ENCODE measurements at regions not wholly inside any gene's neighbourhood (a gene's known extent, or its start where the extent isn't known, plus 50 kb on each side); places are given as distances from the start of the nearest gene placed in this dataset.

DNA sequence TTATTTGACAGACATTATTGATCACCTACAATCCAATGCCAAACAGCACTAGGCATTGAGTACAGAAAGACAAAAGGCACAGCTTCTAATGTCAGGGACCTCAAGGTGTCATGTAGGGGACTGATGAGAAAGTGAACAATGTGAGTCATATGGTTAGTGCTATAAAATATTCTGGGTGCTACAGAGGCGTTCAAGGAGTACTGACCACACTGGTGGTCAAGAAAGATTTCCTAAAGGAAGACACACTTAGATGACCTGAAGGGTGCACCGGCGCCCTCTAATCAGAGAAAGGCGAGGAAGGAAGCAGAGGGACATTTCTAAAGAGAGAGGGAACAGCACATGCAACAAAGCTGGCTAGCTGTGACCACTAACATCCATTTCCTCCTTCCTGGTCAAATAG is 64.9 kb upstream of the F3 start:
- H3K27ac ChIP-seq: no peak overlapping the region
- no peak for TF ChIP-seq CTCF (IDR thresholded peaks at IDR 0.05)
- TF ChIP-seq ZFX (IDR thresholded peaks at IDR 0.05; ENCODE audit: borderline replicate concordance): no peak

DNA sequence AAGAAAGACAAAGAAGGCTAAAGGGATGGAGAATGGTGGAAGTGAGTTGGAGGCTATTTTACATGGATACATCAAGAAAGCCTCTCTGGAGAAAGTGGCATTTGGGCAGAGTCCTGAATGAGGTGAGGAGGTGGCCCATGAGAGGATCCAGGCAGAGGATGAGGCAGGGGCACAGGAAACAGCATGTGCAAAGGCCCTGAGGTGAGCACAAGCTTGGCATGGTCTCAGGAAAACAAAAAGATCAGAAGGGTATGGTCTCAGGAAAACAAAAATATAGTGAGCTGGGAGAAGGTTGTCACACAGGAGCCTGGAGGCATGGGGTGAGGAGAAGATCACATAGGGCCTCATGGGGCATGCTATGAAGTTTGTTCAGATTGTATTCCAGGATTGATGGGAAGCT is 62.1 kb upstream of the F3 start:
- no peak overlapping the region for H3K27ac ChIP-seq
- TF ChIP-seq ZFX (IDR thresholded peaks at IDR 0.05; ENCODE audit: borderline replicate concordance): no peak
- TF ChIP-seq CTCF (IDR thresholded peaks at IDR 0.05): no peak

- H3K27ac ChIP-seq: no peak overlapping the region
- TF ChIP-seq CTCF (IDR thresholded peaks at IDR 0.05) (no peak), ZFX (IDR thresholded peaks at IDR 0.05; ENCODE audit: borderline replicate concordance) (no peak)
Observed at GRCh38 chr1:94602802-94603625, 61.5 kb upstream of the F3 start.

DNA sequence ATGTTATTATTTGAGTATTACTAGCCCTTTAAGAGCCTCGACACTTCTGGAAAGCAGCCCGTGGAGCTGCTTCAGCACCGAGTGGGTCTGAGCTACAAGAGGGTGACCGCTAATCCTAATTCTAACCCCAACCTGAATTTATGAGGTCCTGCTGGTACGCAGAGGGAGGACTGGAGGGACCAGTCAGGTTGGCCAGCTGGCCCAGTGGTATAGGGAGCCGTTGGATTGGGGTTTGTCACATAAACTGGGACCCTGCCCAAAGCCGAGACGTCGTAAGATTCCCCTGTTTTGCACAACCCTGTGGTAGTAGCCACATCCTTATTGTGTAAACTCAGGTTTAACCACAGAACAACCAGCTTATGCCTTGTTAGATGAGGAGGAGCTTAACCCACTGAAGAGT is 60.8 kb upstream of the F3 start:
- H3K27ac ChIP-seq: no peak overlapping the region
- TF ChIP-seq CTCF (IDR thresholded peaks at IDR 0.05): no peak
- no peak for TF ChIP-seq ZFX (IDR thresholded peaks at IDR 0.05; ENCODE audit: borderline replicate concordance)

- no peak overlapping the region for H3K27ac ChIP-seq
- no peak for TF ChIP-seq CTCF (IDR thresholded peaks at IDR 0.05)
- no peak for TF ChIP-seq ZFX (IDR thresholded peaks at IDR 0.05; ENCODE audit: borderline replicate concordance)
Observed at GRCh38 chr1:94600556-94600955, 59.0 kb upstream of the F3 start.

DNA sequence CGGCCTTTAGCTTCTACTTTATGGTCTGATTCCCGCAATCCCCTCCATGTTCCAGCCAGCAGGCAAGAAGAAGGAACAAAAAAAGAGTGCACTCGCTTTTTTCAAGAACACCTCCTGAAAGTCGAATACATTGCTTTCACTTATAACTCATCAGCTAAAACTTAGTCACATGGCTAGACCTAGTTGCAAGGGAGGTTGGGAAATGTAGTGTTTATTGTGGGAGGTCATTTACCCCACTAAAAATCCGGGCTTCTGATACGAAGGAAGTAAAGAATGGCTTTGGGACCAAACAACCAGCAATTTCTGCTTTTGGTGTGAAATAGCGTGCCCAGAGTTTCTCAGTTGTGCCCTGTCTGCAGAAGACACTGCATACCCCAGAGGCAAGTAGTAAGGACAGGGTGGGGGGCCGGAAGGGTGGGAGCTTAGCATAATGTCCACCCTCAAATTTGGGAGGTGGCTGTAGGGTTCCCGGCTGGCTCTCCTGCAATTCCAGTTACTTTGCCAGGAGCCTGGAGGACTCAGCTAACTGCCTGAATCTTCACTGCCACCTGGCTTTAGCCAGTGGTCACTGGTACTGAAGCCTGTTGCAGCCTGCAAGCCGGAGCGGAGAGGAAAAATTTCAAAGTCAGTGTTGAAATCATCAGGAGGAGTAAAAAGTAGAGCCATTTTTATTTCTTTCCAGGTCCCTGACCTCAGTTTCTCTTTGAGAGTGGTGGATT is 57.7 kb upstream of the F3 start:
- no peak overlapping the region for H3K27ac ChIP-seq
- TF ChIP-seq ZFX (IDR thresholded peaks at IDR 0.05; ENCODE audit: borderline replicate concordance) (no peak), CTCF (IDR thresholded peaks at IDR 0.05) (no peak)

- TF ChIP-seq CTCF (IDR thresholded peaks at IDR 0.05) (no peak), ZFX (IDR thresholded peaks at IDR 0.05; ENCODE audit: borderline replicate concordance) (no peak)
- H3K27ac ChIP-seq: no peak overlapping the region
Observed at GRCh38 chr1:94597701-94598100, 56.1 kb upstream of the F3 start.

All from 22Rv1 (cell line).